ENCODE measurements at regions not wholly inside any gene's neighbourhood (a gene's known extent, or its start where the extent isn't known, plus 50 kb on each side); places are given as distances from the start of the nearest gene placed in this dataset.

- Histone ChIP-seq H3K14ac (replicated peaks; ENCODE audit: low read depth, low read length) (no peak overlapping the region), H2AFZ (replicated peaks; ENCODE audit: low read length, poor library complexity) (no peak overlapping the region), H2BK5ac (ENCODE audit: low read depth, low read length, poor library complexity, severe bottlenecking) (no peak overlapping the region), H3K18ac (ENCODE audit: low read depth, low read length) (no peak overlapping the region), H2BK15ac (ENCODE audit: low read depth, low read length) (no peak overlapping the region), H3K4ac (ENCODE audit: low read depth, low read length) (no peak overlapping the region), H3K79me1 (ENCODE audit: low read depth in 1 of 2, low read length in 2 of 2) (no peaks in the 10 kb centered on the region), H4K8ac (ENCODE audit: low read depth in 2 of 2, low read length in 2 of 2) (no peak overlapping the region), H3K4me3 (ENCODE audit: insufficient read depth, low read depth, low read length) (no peak overlapping the region), H3K9me1 (ENCODE audit: insufficient read depth, low read length) (peaks cover 3% of the 10 kb centered on the region; the same call in 1 of the 2 replicates), H2BK120ac (ENCODE audit: low read depth, low read length) (no peak overlapping the region), H3K36me3 (ENCODE audit: control insufficient read depth, insufficient read depth, low read length) (no peaks in the 10 kb centered on the region), H2AK9ac (replicated peaks; ENCODE audit: low read depth, low read length, poor library complexity) (no peak overlapping the region), H4K91ac (ENCODE audit: insufficient read depth, low read depth, low read length) (no peak overlapping the region), H2BK20ac (ENCODE audit: low read depth, low read length) (no peak overlapping the region), H3K27ac (ENCODE audit: insufficient read depth, low read length) (no peak overlapping the region), H3K4me1 (ENCODE audit: control insufficient read depth, insufficient read depth, low read length) (peaks cover 5% of the 10 kb centered on the region; the same call in 1 of the 2 replicates), H3K9me3 (ENCODE audit: control insufficient read depth, insufficient read depth, low read length) (no peaks in the 10 kb centered on the region), H3K56ac (ENCODE audit: extremely low read depth, insufficient read depth, low read length) (no peak overlapping the region), H4K20me1 (ENCODE audit: insufficient read depth, low read length) (no peaks in the 10 kb centered on the region), H3K9ac (ENCODE audit: low read depth, low read length) (no peak overlapping the region), H3K27me3 (ENCODE audit: control insufficient read depth, insufficient read depth, low read length) (no peaks in the 10 kb centered on the region), H3K4me2 (ENCODE audit: low read depth, low read length) (no peak overlapping the region), H3K23ac (ENCODE audit: low read depth, low read length) (no peak overlapping the region), H4K5ac (ENCODE audit: low read depth, low read length) (no peak overlapping the region), H2AK5ac (ENCODE audit: low read depth, low read length) (no peak overlapping the region)
- CTCF ChIA-PET = no interaction called here
- dilution Hi-C loops (cut with HindIII; ENCODE audit: low sequenced_read_pairs, unreplicated experiment) (no loop called here), intact Hi-C loops (cut with micrococcal nuclease) (no loop called here), in situ Hi-C loops (cut with MboI; ENCODE audit: low sequenced_read_pairs) (no loop called here)
- POLR2A ChIA-PET (ENCODE audit: unreplicated experiment) = interaction anchor here (0.5 kb wide), 1 partner anchor 51 kb away, joined by 3 read pairs; no protein-coding TSS in a partner anchor
- no CpG with 5 or more reads among the region's 3 CpGs for WGBS, 2 experiments (ENCODE audit: extremely low coverage in 2 of 2, insufficient read length in 1 of 2)
- no TSS peak for BruUV-seq (replicated peaks)
- peak; percentile 78 for DNase-seq
- peak; percentile 82 for ATAC-seq (ENCODE audit: low read depth)
- 0 out of 2 replicates have a peak, but pooled peaks have one; percentile 4 for TF ChIP-seq CEBPB (IDR thresholded peaks at IDR 0.05; ENCODE audit: low read depth, low read length)
- TF ChIP-seq CHD1 (IDR thresholded peaks at IDR 0.05; ENCODE audit: low read depth, low read length) = no peak
- peak; percentile 38; the same call in 1 of the 2 replicates for TF ChIP-seq FOS (IDR thresholded peaks at IDR 0.05; ENCODE audit: low read depth, low read length)
These were observed 252.5 kb downstream of the SIPA1L2 start for GRCh38 chr1:232377494-232377770.

All from IMR-90 (cell line).